ENCODE measurements at regions not wholly inside any gene's neighbourhood (a gene's known extent, or its start where the extent isn't known, plus 50 kb on each side); places are given as distances from the start of the nearest gene placed in this dataset.

DNA sequence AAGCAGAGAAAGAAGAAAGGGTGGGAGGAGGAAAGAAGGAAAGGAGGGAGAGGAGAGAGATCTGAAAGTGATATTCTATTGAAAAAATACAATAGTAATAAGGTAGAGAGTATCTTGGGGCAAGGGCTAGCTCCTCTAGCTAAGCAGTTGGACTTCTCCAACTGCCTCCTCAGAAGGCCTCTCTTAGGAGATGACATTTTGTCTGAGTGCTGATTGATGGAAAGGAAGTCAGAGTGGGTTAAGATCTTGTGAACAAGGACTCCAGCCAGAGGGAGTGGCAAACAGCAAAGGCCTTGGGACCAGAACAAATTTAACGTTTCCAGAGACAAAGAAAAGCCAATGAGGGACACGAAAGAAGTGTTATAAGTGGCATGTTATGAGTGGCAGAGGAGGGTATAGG, 111.8 kb upstream of the TNFAIP3 start:
- no peak overlapping the region for H3K9ac ChIP-seq (replicated peaks in 1 of 4; ENCODE audit: extremely low read depth in 1 of 4, low read depth in 3 of 4, low read length in 3 of 4)
- H2AFZ ChIP-seq (ENCODE audit: low read length) = no peak overlapping the region
- no peak overlapping the region for H3K4me3 ChIP-seq (ENCODE audit: extremely low read depth in 1 of 4, insufficient read depth in 2 of 4, low read depth in 3 of 4, low read length in 4 of 4)
- no peak overlapping the region for H2BK12ac ChIP-seq (ENCODE audit: low read depth, low read length)
- DNase-seq (ENCODE audit: low read depth in 1 of 2, low spot score in 2 of 2) = no peak
- no peak overlapping the region for H2BK20ac ChIP-seq (ENCODE audit: low read length)
- H3K36me3 ChIP-seq (ENCODE audit: control insufficient read depth in 2 of 4, insufficient read depth in 4 of 4, low read length in 3 of 4) = no peaks in the 10 kb centered on the region
- no peak overlapping the region for H3K4ac ChIP-seq (replicated peaks; ENCODE audit: insufficient read length, low read depth, low read length)
- CTCF ChIA-PET (ENCODE audit: partially characterized antibody) = interaction anchor here (0.7 to 2.1 kb wide), 2 partner anchors 14 to 43 kb away, joined by 3 to 4 read pairs; no protein-coding TSS in a partner anchor
- no peak overlapping the region for H4K8ac ChIP-seq (ENCODE audit: extremely low read depth, insufficient read depth, low read length)
- no peak overlapping the region for H3K4me2 ChIP-seq (ENCODE audit: insufficient read depth in 1 of 2, low read depth in 2 of 2, low read length in 2 of 2)
- no peaks in the 10 kb centered on the region for H4K20me1 ChIP-seq (replicated peaks in 1 of 2; ENCODE audit: control insufficient read depth in 1 of 2, insufficient read depth in 2 of 2, low read length in 2 of 2)
- no peak overlapping the region for H3K56ac ChIP-seq (replicated peaks; ENCODE audit: insufficient read length, low read depth, low read length)
- H3K18ac ChIP-seq (ENCODE audit: extremely low read depth, low read length) = no peak overlapping the region
- no peak overlapping the region for H2BK15ac ChIP-seq (ENCODE audit: low read length)
- H3K14ac ChIP-seq (ENCODE audit: insufficient read length) = no peak overlapping the region
- no peak overlapping the region for H4K91ac ChIP-seq (replicated peaks; ENCODE audit: insufficient read length, low read length)
- 88% methylated on average over 2 of the region's 2 CpGs; no CpG with 5 or more reads in 1 of the 2 experiments for WGBS, 2 experiments (ENCODE audit: extremely low coverage in 1 of 2, insufficient coverage in 1 of 2, insufficient read length in 1 of 2, insufficient replicate concordance in 2 of 2, low coverage in 1 of 2, low lambda C conversion rate in 2 of 2, missing lambda C conversion rate in 1 of 2)
- no peak overlapping the region for H3K27ac ChIP-seq (ENCODE audit: low read depth, low read length)
- H2AK5ac ChIP-seq (ENCODE audit: low read depth, low read length) = no peak overlapping the region
- POLR2A ChIA-PET (ENCODE audit: partially characterized antibody) = no interaction called here
- no peaks in the 10 kb centered on the region for H3K79me1 ChIP-seq (ENCODE audit: low read depth, low read length)
- no peaks in the 10 kb centered on the region for H3K79me2 ChIP-seq (ENCODE audit: control insufficient read depth in 1 of 2, insufficient read depth in 2 of 2, low read length in 2 of 2)
- no peaks in the 10 kb centered on the region; the same call in 1 of the 2 replicates for H3K23me2 ChIP-seq (ENCODE audit: low read depth, low read length)
- no peak overlapping the region for H2BK5ac ChIP-seq (ENCODE audit: low read depth, low read length)
- no peak overlapping the region for H3K23ac ChIP-seq (ENCODE audit: insufficient read length)
- H4K5ac ChIP-seq (ENCODE audit: insufficient read length, low read depth, low read length) = no peak overlapping the region
- no peaks in the 10 kb centered on the region for H3K9me3 ChIP-seq (ENCODE audit: insufficient read depth in 2 of 2, low read depth in 1 of 2, low read length in 1 of 2)
- no peaks in the 10 kb centered on the region for H3K4me1 ChIP-seq (replicated peaks in 1 of 4; ENCODE audit: control insufficient read depth in 3 of 4, insufficient read depth in 4 of 4, low read length in 3 of 4)
- no peak for FAIRE-seq
- no peak overlapping the region for H2BK120ac ChIP-seq (replicated peaks; ENCODE audit: low read depth, low read length)
- H3K27me3 ChIP-seq (replicated peaks in 1 of 4; ENCODE audit: control insufficient read depth in 3 of 4, extremely low read depth in 1 of 4, insufficient read depth in 3 of 4, low read length in 3 of 4) = no peaks in the 10 kb centered on the region
- TF ChIP-seq SIRT6 (IDR thresholded peaks at IDR 0.05; ENCODE audit: low read length) (no peak), MAFK (IDR thresholded peaks at IDR 0.05; ENCODE audit: low read depth, low read length) (no peak), NANOG (IDR thresholded peaks at IDR 0.05; ENCODE audit: insufficient read depth, low read depth, low read length, poor library complexity, severe bottlenecking) (no peak), ZNF274 (IDR thresholded peaks at IDR 0.05; ENCODE audit: borderline replicate concordance, extremely low read depth, low read length) (no peak), SIN3A (conservative IDR thresholded peaks at IDR 0.05 in 1 of 2, IDR thresholded peaks at IDR 0.05 in 1 of 2; ENCODE audit: low read depth in 1 of 2, low read length in 2 of 2) (no peak), EZH2 (IDR thresholded peaks at IDR 0.05; ENCODE audit: low read depth, low read length, severe bottlenecking) (no peak), ATF2 (IDR thresholded peaks at IDR 0.05; ENCODE audit: low read length) (no peak), POLR2A (IDR thresholded peaks at IDR 0.05; ENCODE audit: control extremely low read depth in 1 of 2, low read depth in 2 of 2, low read length in 2 of 2) (no peak), NRF1 (IDR thresholded peaks at IDR 0.05; ENCODE audit: low read depth, low read length) (no peak), TAF7 (optimal IDR thresholded peaks at IDR 0.05; ENCODE audit: borderline replicate concordance, low read depth, low read length) (no peak)
- TF ChIP-seq, protein P1, sequence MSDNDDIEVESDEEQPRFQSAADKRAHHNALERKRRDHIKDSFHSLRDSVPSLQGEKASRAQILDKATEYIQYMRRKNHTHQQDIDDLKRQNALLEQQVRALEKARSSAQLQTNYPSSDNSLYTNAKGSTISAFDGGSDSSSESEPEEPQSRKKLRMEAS (IDR thresholded peaks at IDR 0.05) = no peak

Data from H1 (cell line).